Chondrocyte (in vitro differentiated cells): ENCODE measurements at regions not wholly inside any gene's neighbourhood (a gene's known extent, or its start where the extent isn't known, plus 50 kb on each side); places are given as distances from the start of the nearest gene placed in this dataset.

Experiments used
- DNase-seq: peaks from one replicate; pipeline ENCODE4 v3.0.0; 2021; ENCODE audit warnings: mixed read lengths, low spot score
- H3K27ac Mint-ChIP-seq: one replicate; pipeline ENCODE4 v1.8.0; 2021; ENCODE audit warnings: mild to moderate bottlenecking, moderate library complexity, mixed read lengths; ENCODE audit not compliant: unreplicated experiment
- H3K27me3 Mint-ChIP-seq: 2 replicates; pipeline ENCODE4 v1.8.0; 2021; ENCODE audit warnings: low read depth, mixed read lengths
- H3K36me3 Mint-ChIP-seq: 2 replicates; pipeline ENCODE4 v1.8.0; 2021; ENCODE audit warnings: low read depth, mixed read lengths
- H3K4me1 Mint-ChIP-seq: 2 replicates; pipeline ENCODE4 v1.8.0; 2021; ENCODE audit warnings: low read depth, mild to moderate bottlenecking, mixed read lengths
- H3K4me3 Mint-ChIP-seq: one replicate; pipeline ENCODE4 v1.8.0; 2021; ENCODE audit warnings: mild to moderate bottlenecking, moderate library complexity, mixed read lengths; ENCODE audit not compliant: unreplicated experiment
- H3K9me3 Mint-ChIP-seq: 2 replicates; pipeline ENCODE4 v1.8.0; 2021; ENCODE audit warnings: low read depth, mixed read lengths
- TF ChIP-seq, protein P1 (sequence below): fragments of 200-600 bp; sonication (generic); IDR thresholded peaks from 2 replicates; pipeline ENCODE4 v1.5.0; 2021; ENCODE audit warnings: antibody characterized with exemption, mild to moderate bottlenecking, moderate library complexity

DNA sequence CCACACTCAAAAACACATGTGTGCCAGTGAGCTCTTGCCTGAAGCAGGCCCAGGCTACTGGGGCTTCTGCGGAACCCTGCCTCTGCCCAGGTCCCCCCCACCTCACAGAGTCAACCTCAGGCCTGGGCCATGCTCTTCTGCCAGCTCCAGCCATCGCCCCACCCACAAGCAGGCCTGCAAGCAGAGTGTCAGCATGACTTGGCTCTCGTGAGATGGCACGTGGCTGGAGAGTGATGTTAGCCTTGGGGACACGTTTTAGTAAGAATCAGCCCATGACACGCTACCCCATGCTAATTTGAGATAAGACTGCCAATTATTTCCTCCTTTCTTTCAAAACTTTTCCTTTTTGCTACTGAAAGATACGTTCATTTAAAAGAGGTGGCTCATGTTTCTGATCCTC, 351.7 kb downstream of the IRX2 start:
- Mint-ChIP-seq H3K27ac (no peak overlapping the region), H3K9me3 (peaks cover 15% of the 10 kb centered on the region), H3K4me1 (no peaks in the 10 kb centered on the region), H3K27me3 (no peaks in the 10 kb centered on the region), H3K36me3 (no peaks in the 10 kb centered on the region), H3K4me3 (no peak overlapping the region)
- TF ChIP-seq, protein P1, sequence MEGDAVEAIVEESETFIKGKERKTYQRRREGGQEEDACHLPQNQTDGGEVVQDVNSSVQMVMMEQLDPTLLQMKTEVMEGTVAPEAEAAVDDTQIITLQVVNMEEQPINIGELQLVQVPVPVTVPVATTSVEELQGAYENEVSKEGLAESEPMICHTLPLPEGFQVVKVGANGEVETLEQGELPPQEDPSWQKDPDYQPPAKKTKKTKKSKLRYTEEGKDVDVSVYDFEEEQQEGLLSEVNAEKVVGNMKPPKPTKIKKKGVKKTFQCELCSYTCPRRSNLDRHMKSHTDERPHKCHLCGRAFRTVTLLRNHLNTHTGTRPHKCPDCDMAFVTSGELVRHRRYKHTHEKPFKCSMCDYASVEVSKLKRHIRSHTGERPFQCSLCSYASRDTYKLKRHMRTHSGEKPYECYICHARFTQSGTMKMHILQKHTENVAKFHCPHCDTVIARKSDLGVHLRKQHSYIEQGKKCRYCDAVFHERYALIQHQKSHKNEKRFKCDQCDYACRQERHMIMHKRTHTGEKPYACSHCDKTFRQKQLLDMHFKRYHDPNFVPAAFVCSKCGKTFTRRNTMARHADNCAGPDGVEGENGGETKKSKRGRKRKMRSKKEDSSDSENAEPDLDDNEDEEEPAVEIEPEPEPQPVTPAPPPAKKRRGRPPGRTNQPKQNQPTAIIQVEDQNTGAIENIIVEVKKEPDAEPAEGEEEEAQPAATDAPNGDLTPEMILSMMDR = no peak
- DNase-seq = no peak

DNA sequence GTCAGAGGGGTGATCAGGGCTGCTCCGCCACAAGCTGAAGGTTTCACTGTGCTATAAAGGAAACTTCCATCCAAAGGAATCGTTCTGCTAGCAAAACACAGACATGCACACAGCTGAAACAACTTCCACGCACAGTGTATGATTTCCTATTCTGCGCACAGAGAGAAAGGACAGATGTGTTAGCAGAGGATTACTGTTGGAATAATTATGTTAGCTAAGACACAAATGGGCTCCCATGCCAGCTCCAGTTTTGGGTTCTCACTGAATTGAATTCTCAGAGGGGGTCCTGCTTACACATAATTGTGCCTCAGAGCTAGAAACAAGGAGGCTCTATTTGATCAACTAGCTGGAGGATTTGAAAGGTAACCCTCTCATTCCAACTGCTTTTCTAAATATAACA, 352.4 kb downstream of the IRX2 start:
- Mint-ChIP-seq H3K27me3 (no peaks in the 10 kb centered on the region), H3K4me1 (no peaks in the 10 kb centered on the region), H3K9me3 (peaks cover 18% of the 10 kb centered on the region), H3K27ac (no peak overlapping the region), H3K4me3 (no peak overlapping the region), H3K36me3 (no peaks in the 10 kb centered on the region)
- DNase-seq = no peak
- TF ChIP-seq, protein P1 = no peak

DNA sequence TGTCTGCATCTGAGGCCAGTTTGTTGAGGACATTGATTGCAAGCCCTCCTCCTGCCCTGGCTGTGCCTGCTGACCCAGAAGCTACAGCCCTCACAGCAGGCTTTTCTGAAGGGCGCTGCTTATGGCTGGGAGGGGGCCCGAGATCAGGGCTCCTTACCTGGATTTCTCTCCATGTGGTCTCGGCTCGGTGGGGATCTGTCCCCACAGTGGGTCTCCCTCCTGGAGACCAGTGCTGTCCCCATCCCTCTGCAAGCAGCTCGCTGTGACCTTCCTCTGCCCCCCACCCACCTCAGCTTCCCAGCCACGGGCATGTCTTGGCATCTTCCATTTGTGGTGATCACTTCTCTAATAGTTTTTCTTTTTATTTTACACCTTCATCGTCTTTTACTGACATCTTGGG, 357.9 kb downstream of the IRX2 start:
- no peak overlapping the region for H3K27ac Mint-ChIP-seq
- H3K4me3 Mint-ChIP-seq = no peak overlapping the region
- H3K27me3 Mint-ChIP-seq = peaks cover 2% of the 10 kb centered on the region
- H3K9me3 Mint-ChIP-seq = peaks cover 14% of the 10 kb centered on the region
- TF ChIP-seq, protein P1 = no peak
- no peaks in the 10 kb centered on the region for H3K36me3 Mint-ChIP-seq
- no peak for DNase-seq
- H3K4me1 Mint-ChIP-seq = no peaks in the 10 kb centered on the region

DNA sequence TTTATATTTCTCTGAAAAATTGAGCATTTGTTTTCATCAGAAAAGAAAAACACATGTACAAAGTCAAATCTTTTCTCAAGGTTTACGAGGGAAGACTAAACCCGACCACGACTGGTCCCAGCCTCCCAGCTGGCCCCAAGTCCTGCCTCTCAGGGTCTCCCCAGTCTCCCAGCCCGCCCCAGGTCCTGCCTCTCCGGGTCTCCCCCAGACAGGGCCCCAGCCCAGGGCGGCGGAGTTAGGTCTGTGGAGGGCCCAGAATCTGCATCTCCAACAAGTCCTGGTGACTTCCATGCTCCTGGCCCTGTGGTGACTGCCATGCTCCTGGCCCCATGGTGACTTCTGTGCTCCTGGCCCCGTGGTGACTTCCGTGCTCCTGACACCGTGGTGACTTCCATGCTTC, 359.9 kb downstream of the IRX2 start:
- peaks cover 6% of the 10 kb centered on the region for H3K27me3 Mint-ChIP-seq
- no peak overlapping the region for H3K27ac Mint-ChIP-seq
- no peak for DNase-seq

DNA sequence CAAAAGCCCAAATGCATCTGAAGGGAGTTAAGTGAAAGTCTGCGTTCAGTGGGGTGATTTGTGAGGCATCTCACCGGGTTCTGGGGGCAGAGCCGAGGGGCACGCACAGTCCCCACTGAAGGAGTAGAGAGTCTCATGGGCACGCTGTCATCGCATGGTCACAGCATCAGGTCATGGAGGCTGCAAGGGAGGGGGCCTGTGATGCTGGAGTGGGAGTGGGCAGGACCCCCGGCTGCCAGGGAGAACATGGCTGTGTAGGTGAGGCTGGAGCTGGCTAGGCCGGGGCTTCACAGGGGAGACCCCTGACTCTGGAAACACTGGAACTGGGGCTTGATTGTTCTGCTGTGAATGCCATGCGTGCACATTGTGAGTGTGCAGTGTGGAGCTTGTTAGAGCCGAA, 360.5 kb downstream of the IRX2 start:
- H3K27ac Mint-ChIP-seq = no peak overlapping the region
- peaks cover 9% of the 10 kb centered on the region for H3K9me3 Mint-ChIP-seq
- H3K36me3 Mint-ChIP-seq = no peaks in the 10 kb centered on the region
- TF ChIP-seq, protein P1 = no peak
- H3K27me3 Mint-ChIP-seq = peaks cover 6% of the 10 kb centered on the region
- no peak for DNase-seq
- no peak overlapping the region for H3K4me3 Mint-ChIP-seq
- no peaks in the 10 kb centered on the region for H3K4me1 Mint-ChIP-seq

More for the DNA sequence above, 359.9 kb downstream of the IRX2 start:
- TF ChIP-seq, protein P1 = no peak
- H3K9me3 Mint-ChIP-seq = peaks cover 9% of the 10 kb centered on the region
- no peaks in the 10 kb centered on the region for H3K4me1 Mint-ChIP-seq
- H3K4me3 Mint-ChIP-seq = no peak overlapping the region
- no peaks in the 10 kb centered on the region for H3K36me3 Mint-ChIP-seq
